Upper lobe of right lung (tissue), 1 donor: ENCODE measurements at regions not wholly inside any gene's neighbourhood (a gene's known extent, or its start where the extent isn't known, plus 50 kb on each side); places are given as distances from the start of the nearest gene placed in this dataset.

ENCODE experiments used
- ATAC-seq: fragments of 200-7000 bp; cut with Tn5 transposase; one replicate; pipeline ENCODE4 v1.9.1; 2020; ENCODE audit warnings: mild to moderate bottlenecking, moderate library complexity
- DNase-seq: peaks from one replicate; pipeline ENCODE4 v3.0.0-alpha.2; 2020
- H3K27ac ChIP-seq: fragments of 200-600 bp; one replicate; pipeline ENCODE4 v1.8.0; 2022
- H3K27me3 ChIP-seq: fragments of 200-600 bp; one replicate; pipeline ENCODE4 v1.8.0; 2022; ENCODE audit warnings: mild to moderate bottlenecking
- H3K36me3 ChIP-seq: fragments of 200-600 bp; one replicate; pipeline ENCODE4 v1.8.0; 2022
- H3K4me1 ChIP-seq: fragments of 200-600 bp; one replicate; pipeline ENCODE4 v1.8.0; 2022
- H3K4me3 ChIP-seq: fragments of 200-600 bp; one replicate; pipeline ENCODE4 v1.8.0; 2022; ENCODE audit warnings: mild to moderate bottlenecking
- H3K9me3 ChIP-seq: fragments of 200-600 bp; one replicate; pipeline ENCODE4 v1.8.0; 2022
- intact Hi-C: fragments of 100-400 bp; cut with DNase I; formaldehyde crosslinking; loops from one replicate; pipeline ENCODE4 v1.11.0; 2022
- TF ChIP-seq, protein P1 (sequence below): fragments of 200-600 bp; IDR thresholded peaks from one replicate; pipeline ENCODE4 v1.8.0; 2022; ENCODE audit warnings: antibody characterized with exemption
- donor health status: DM: no; HTN: yes; CAD: no; lungs with severe emphysema.

DNA sequence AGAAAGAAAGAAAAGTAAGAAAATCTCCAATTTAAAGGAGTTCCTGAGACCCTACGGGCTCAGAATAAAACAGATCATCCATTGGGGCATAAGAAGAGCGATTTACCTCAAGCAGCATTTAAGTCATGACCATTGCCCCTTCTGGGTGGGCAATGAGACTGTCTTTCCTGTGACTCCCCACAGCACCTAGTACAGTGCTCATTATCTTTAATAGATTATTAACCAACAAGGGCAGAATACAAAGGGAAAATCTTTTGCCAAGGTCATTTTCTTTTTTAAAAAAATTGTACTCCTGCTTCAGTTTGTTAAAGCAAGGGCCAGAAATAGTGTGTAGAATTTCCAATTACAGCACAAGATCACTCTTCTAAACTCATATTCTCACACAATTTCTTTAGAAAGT, 443.3 kb upstream of the AGTR1 start:
- Histone ChIP-seq H3K4me3 (no peak overlapping the region), H3K27ac (no peak overlapping the region), H3K9me3 (no peaks in the 10 kb centered on the region), H3K27me3 (no peaks in the 10 kb centered on the region), H3K36me3 (no peaks in the 10 kb centered on the region), H3K4me1 (no peaks in the 10 kb centered on the region)
- TF ChIP-seq, protein P1, sequence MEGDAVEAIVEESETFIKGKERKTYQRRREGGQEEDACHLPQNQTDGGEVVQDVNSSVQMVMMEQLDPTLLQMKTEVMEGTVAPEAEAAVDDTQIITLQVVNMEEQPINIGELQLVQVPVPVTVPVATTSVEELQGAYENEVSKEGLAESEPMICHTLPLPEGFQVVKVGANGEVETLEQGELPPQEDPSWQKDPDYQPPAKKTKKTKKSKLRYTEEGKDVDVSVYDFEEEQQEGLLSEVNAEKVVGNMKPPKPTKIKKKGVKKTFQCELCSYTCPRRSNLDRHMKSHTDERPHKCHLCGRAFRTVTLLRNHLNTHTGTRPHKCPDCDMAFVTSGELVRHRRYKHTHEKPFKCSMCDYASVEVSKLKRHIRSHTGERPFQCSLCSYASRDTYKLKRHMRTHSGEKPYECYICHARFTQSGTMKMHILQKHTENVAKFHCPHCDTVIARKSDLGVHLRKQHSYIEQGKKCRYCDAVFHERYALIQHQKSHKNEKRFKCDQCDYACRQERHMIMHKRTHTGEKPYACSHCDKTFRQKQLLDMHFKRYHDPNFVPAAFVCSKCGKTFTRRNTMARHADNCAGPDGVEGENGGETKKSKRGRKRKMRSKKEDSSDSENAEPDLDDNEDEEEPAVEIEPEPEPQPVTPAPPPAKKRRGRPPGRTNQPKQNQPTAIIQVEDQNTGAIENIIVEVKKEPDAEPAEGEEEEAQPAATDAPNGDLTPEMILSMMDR = no peak
- DNase-seq = no peak
- ATAC-seq = no peak
- intact Hi-C loops = no loop called here

DNA sequence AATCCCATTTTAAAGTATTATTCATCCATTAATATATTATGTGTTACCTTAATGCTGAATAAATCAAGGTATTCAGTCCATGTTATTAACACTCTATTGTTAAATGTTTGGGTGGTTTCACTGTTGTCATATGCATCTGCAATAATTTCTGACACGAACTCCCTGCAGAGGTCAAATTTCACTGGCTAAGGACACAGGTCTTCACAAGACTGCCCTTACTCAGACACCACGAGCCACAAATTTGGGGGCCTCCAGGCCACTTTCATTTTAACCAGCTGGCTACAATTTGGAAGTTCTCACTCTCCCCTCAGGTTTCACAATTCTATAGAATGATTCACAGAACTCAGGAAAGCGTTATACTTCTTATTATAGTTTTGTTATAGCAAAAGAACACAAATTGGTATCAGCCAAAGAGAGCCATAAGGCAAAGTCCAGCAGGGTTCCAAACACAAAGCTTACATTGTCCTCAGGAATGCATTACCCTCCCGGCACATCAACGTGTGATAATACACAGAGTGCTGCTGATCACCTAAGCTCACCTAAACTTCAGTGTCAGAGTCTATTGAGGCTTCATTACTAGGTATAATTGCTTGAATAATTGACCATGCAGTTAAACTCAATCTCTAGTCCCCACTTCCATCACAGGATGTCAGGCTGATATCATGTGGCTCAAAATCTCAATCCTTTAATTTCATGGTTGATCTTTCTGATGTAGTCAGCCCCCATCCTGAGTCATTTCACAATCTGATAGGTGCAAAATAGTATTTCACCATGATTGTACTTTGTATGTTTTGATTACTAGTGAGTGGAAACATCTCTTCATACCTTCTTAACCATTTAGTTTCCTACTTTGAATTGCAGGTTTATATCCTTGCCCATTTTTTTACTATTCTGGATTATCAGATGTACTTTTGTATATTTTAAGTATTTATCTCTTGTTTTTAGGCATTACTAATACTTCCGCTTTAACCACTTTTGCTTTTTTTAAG, 441.4 kb upstream of the AGTR1 start:
- Histone ChIP-seq H3K4me1 (no peaks in the 10 kb centered on the region), H3K36me3 (no peaks in the 10 kb centered on the region), H3K27me3 (no peaks in the 10 kb centered on the region), H3K4me3 (no peak overlapping the region), H3K9me3 (no peaks in the 10 kb centered on the region), H3K27ac (no peak overlapping the region)
- DNase-seq (no peak), ATAC-seq (no peak)
- intact Hi-C loops = no loop called here
- TF ChIP-seq, protein P1 = no peak

DNA sequence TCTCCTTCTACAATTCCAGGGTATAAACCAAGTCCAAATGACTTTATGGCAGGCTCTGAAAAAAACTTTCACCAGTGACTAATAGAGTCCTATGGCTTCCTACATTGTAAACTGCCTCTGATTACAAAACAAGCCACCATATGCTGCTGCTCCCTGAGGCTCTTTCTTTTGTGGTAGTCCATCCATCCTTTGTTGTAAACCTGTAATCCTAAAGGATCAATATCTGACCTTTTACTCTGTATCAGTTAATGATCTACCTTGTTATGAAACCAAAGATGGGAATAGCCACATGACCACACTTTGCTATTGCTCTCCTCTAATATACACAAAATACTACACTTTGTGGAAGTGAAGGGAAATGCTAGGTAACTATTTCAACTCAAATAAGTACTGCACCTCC, 434.7 kb upstream of the AGTR1 start:
- TF ChIP-seq, protein P1 = no peak
- ATAC-seq = no peak
- H3K9me3 ChIP-seq = no peaks in the 10 kb centered on the region

DNA sequence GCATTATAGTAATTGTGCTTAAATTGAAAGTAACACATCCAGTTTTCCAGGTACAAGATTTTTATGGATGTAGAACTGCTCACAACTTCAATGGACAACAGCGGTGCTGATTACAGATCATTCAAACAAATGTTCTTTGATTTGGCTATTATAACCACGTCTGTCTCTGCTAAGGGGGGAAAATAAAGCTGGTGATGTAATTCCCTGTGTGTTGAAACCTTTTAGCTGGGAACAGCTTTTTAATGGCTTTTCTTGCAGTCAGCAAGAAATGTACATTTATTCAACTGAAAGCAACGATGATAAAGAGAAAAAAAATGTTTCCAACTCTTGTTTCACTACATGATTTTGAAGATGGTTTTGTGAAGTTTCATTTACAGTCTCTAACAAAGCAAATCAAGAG, 431.9 kb upstream of the AGTR1 start:
- Histone ChIP-seq H3K9me3 (no peaks in the 10 kb centered on the region), H3K27me3 (no peaks in the 10 kb centered on the region), H3K27ac (no peak overlapping the region), H3K4me1 (no peaks in the 10 kb centered on the region), H3K4me3 (no peak overlapping the region), H3K36me3 (no peaks in the 10 kb centered on the region)
- ATAC-seq (no peak), DNase-seq (no peak)
- intact Hi-C loops = no loop called here
- TF ChIP-seq, protein P1 = no peak

More for the DNA sequence above, 434.7 kb upstream of the AGTR1 start:
- intact Hi-C loops = no loop called here
- no peak for DNase-seq
- H3K27me3 ChIP-seq = no peaks in the 10 kb centered on the region
- no peak overlapping the region for H3K27ac ChIP-seq
- H3K36me3 ChIP-seq = no peaks in the 10 kb centered on the region
- H3K4me3 ChIP-seq = no peak overlapping the region
- H3K4me1 ChIP-seq = no peaks in the 10 kb centered on the region

DNA sequence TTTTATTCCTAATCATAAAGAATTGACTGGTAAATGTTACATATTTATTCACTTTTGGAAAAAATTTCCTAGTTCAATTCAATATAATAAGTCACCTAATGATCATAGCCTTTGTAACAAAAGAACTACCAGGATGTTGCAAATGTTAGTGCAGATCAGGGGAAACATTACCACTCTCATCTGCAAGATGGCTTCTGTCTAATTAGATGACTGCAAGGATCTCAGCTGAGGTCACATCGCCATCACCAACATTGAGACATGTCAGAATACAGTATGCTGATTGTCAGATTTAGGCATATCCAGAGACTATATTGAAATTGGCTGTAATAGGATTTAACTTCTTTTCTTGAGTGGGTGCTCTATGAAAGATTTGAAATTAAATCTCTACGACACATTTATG, 431.4 kb upstream of the AGTR1 start:
- no peak for DNase-seq
- TF ChIP-seq, protein P1 = no peak
- intact Hi-C loops = no loop called here
- Histone ChIP-seq H3K27ac (no peak overlapping the region), H3K36me3 (no peaks in the 10 kb centered on the region), H3K27me3 (no peaks in the 10 kb centered on the region), H3K9me3 (no peaks in the 10 kb centered on the region), H3K4me3 (no peak overlapping the region), H3K4me1 (no peaks in the 10 kb centered on the region)
- no peak for ATAC-seq
